ENCODE measurements at regions not wholly inside any gene's neighbourhood (a gene's known extent, or its start where the extent isn't known, plus 50 kb on each side); places are given as distances from the start of the nearest gene placed in this dataset.

DNA sequence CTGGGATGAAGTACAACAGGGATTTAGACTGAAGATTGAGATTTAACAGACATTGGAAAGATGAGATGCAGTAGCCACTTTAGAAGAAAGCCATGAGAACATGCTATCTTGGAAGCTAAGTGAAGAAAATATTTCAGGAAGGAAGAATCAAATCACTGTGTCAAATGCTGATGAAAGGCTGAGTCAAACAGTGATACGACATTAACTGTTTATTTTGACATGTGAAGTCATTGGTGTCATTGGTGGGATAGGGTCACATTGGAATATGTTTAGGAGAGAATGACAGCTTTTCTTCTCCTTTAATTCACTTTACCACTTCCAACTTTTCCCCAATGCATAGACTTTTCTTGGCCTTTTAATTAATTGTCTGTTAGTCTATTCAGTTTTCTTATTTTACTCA, 653.0 kb upstream of the BOD1L1 start:
- TF ChIP-seq, protein P1, sequence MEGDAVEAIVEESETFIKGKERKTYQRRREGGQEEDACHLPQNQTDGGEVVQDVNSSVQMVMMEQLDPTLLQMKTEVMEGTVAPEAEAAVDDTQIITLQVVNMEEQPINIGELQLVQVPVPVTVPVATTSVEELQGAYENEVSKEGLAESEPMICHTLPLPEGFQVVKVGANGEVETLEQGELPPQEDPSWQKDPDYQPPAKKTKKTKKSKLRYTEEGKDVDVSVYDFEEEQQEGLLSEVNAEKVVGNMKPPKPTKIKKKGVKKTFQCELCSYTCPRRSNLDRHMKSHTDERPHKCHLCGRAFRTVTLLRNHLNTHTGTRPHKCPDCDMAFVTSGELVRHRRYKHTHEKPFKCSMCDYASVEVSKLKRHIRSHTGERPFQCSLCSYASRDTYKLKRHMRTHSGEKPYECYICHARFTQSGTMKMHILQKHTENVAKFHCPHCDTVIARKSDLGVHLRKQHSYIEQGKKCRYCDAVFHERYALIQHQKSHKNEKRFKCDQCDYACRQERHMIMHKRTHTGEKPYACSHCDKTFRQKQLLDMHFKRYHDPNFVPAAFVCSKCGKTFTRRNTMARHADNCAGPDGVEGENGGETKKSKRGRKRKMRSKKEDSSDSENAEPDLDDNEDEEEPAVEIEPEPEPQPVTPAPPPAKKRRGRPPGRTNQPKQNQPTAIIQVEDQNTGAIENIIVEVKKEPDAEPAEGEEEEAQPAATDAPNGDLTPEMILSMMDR (conservative IDR thresholded peaks at IDR 0.05), result no peak
- TF ChIP-seq EZH2 (IDR thresholded peaks at IDR 0.05; ENCODE audit: low read depth), result no peak
